ENCODE measurements at regions not wholly inside any gene's neighbourhood (a gene's known extent, or its start where the extent isn't known, plus 50 kb on each side); places are given as distances from the start of the nearest gene placed in this dataset.

- no peak for TF ChIP-seq EZH2 (IDR thresholded peaks at IDR 0.05; ENCODE audit: insufficient read depth, low read length)
- DNase-seq (ENCODE audit: low read depth) (peak; percentile 2), FAIRE-seq (no peak)
- Histone ChIP-seq H3K27me3 (ENCODE audit: insufficient read depth, low read length) (no peaks in the 10 kb centered on the region), H3K79me2 (ENCODE audit: insufficient read depth, low read length) (no peaks in the 10 kb centered on the region), H3K36me3 (ENCODE audit: insufficient read depth, low read length) (no peaks in the 10 kb centered on the region), H3K4me1 (ENCODE audit: insufficient read depth, low read length) (no peaks in the 10 kb centered on the region), H3K4me2 (ENCODE audit: low read length) (no peak overlapping the region), H3K9ac (ENCODE audit: low read length) (no peak overlapping the region), H2AFZ (ENCODE audit: low read depth, low read length) (no peak overlapping the region), H3K9me3 (ENCODE audit: insufficient read depth, low read depth, low read length) (no peaks in the 10 kb centered on the region), H3K27ac (ENCODE audit: low read depth, low read length) (no peak overlapping the region), H3K4me3 (ENCODE audit: insufficient read depth, low read depth, low read length) (no peak overlapping the region), H4K20me1 (ENCODE audit: insufficient read depth, low read length) (no peaks in the 10 kb centered on the region)
- Mint-ChIP-seq H3K36me3 (ENCODE audit: low read depth, unreplicated experiment) (no peaks in the 10 kb centered on the region), H3K27me3 (ENCODE audit: low read depth, unreplicated experiment) (no peaks in the 10 kb centered on the region), H3K4me1 (ENCODE audit: low read depth, unreplicated experiment) (peaks cover 11% of the 10 kb centered on the region), H3K4me3 (ENCODE audit: unreplicated experiment) (no peak overlapping the region), H3K27ac (ENCODE audit: unreplicated experiment) (no peak overlapping the region), H3K9me3 (ENCODE audit: unreplicated experiment) (peaks cover 12% of the 10 kb centered on the region)
These were observed 204.3 kb upstream of the IPO5 start for GRCh38 chr13:97749174-97749573.

- Mint-ChIP-seq H3K4me3 (ENCODE audit: unreplicated experiment) (no peak overlapping the region), H3K9me3 (ENCODE audit: unreplicated experiment) (peaks cover 12% of the 10 kb centered on the region), H3K27me3 (ENCODE audit: low read depth, unreplicated experiment) (peaks cover 3% of the 10 kb centered on the region), H3K36me3 (ENCODE audit: low read depth, unreplicated experiment) (no peaks in the 10 kb centered on the region), H3K4me1 (ENCODE audit: low read depth, unreplicated experiment) (peaks cover 9% of the 10 kb centered on the region), H3K27ac (ENCODE audit: unreplicated experiment) (no peak overlapping the region)
- no peaks in the 10 kb centered on the region for H3K9me3 ChIP-seq (ENCODE audit: insufficient read depth, low read depth, low read length)
- no peaks in the 10 kb centered on the region for H3K36me3 ChIP-seq (ENCODE audit: insufficient read depth, low read length)
- no peak for TF ChIP-seq EZH2 (IDR thresholded peaks at IDR 0.05; ENCODE audit: insufficient read depth, low read length)
- TF ChIP-seq CTCF (IDR thresholded peaks at IDR 0.05; ENCODE audit: insufficient read depth, low read depth, low read length): no peak
- no peak overlapping the region for H2AFZ ChIP-seq (ENCODE audit: low read depth, low read length)
- no peaks in the 10 kb centered on the region for H4K20me1 ChIP-seq (ENCODE audit: insufficient read depth, low read length)
- no peak overlapping the region for H3K4me3 ChIP-seq (ENCODE audit: insufficient read depth, low read depth, low read length)
- FAIRE-seq (no peak), DNase-seq (ENCODE audit: low read depth) (no peak)
- no peak overlapping the region for H3K4me2 ChIP-seq (ENCODE audit: low read length)
- H3K27ac ChIP-seq (ENCODE audit: low read depth, low read length): no peak overlapping the region
- H3K27me3 ChIP-seq (ENCODE audit: insufficient read depth, low read length): no peaks in the 10 kb centered on the region
- no peak overlapping the region for H3K9ac ChIP-seq (ENCODE audit: low read length)
- no peaks in the 10 kb centered on the region for H3K4me1 ChIP-seq (ENCODE audit: insufficient read depth, low read length)
- no peaks in the 10 kb centered on the region for H3K79me2 ChIP-seq (ENCODE audit: insufficient read depth, low read length)
These were observed 202.0 kb upstream of the IPO5 start for GRCh38 chr13:97751477-97751876.

- Histone ChIP-seq H3K4me3 (ENCODE audit: insufficient read depth, low read depth, low read length) (no peak overlapping the region), H4K20me1 (ENCODE audit: insufficient read depth, low read length) (no peaks in the 10 kb centered on the region), H3K4me1 (ENCODE audit: insufficient read depth, low read length) (no peaks in the 10 kb centered on the region), H3K4me2 (ENCODE audit: low read length) (no peak overlapping the region), H3K27me3 (ENCODE audit: insufficient read depth, low read length) (no peaks in the 10 kb centered on the region), H3K9ac (ENCODE audit: low read length) (no peak overlapping the region), H3K9me3 (ENCODE audit: insufficient read depth, low read depth, low read length) (no peaks in the 10 kb centered on the region), H3K36me3 (ENCODE audit: insufficient read depth, low read length) (no peaks in the 10 kb centered on the region), H3K79me2 (ENCODE audit: insufficient read depth, low read length) (no peaks in the 10 kb centered on the region), H2AFZ (ENCODE audit: low read depth, low read length) (no peak overlapping the region), H3K27ac (ENCODE audit: low read depth, low read length) (no peak overlapping the region)
- FAIRE-seq: no peak
- Mint-ChIP-seq H3K27me3 (ENCODE audit: low read depth, unreplicated experiment) (peaks cover 5% of the 10 kb centered on the region), H3K4me3 (ENCODE audit: unreplicated experiment) (no peak overlapping the region), H3K27ac (ENCODE audit: unreplicated experiment) (no peak overlapping the region), H3K9me3 (ENCODE audit: unreplicated experiment) (peaks cover 11% of the 10 kb centered on the region), H3K36me3 (ENCODE audit: low read depth, unreplicated experiment) (no peaks in the 10 kb centered on the region), H3K4me1 (ENCODE audit: low read depth, unreplicated experiment) (peaks cover 9% of the 10 kb centered on the region)
- no peak for TF ChIP-seq EZH2 (IDR thresholded peaks at IDR 0.05; ENCODE audit: insufficient read depth, low read length)
- no peak for TF ChIP-seq CTCF (IDR thresholded peaks at IDR 0.05; ENCODE audit: insufficient read depth, low read depth, low read length)
- DNase-seq (ENCODE audit: low read depth): no peak
These were observed 200.4 kb upstream of the IPO5 start for GRCh38 chr13:97752961-97753668.
